K562 (cell line): ENCODE measurements at regions not wholly inside any gene's neighbourhood (a gene's known extent, or its start where the extent isn't known, plus 50 kb on each side); places are given as distances from the start of the nearest gene placed in this dataset.

Experiments used
- ATAC-seq: fragments of 200-7000 bp; cut with Tn5 transposase; 3 replicates; pipeline ENCODE4 v1.9.1; 2020; ENCODE audit warnings: moderate library complexity
- BruUV-seq: library from RNA; stranded (reverse); fragments of 400-500 nt; replicated peaks from 2 replicates; lab custom pipeline; 2021; lab: Mats Ljungman, UMichigan
- CTCF ChIA-PET: fragments of 300-600 bp; formaldehyde crosslinking; extraction: SDS; loops from one replicate; lab custom pipeline; 2021; ENCODE audit warnings: low intra/inter-chr PET ratio; lab: Yijun Ruan, JAX
- POLR2A ChIA-PET: fragments of 300-600, 350-650 bp; sonication (Branson Sonifier 250); formaldehyde crosslinking; extraction: SDS; loops from one replicate; lab custom pipeline; 2021; ENCODE audit warnings: antibody characterized with exemption, inconsistent platforms; lab: Yijun Ruan, JAX
- DNase-seq, 4 experiments: peaks; one replicate each; pipeline versions ENCODE4 v3.0.0 to v3.0.0-alpha.2; 2011 to 2018; ENCODE audit warnings: low spot score in 3 of 4, mixed read lengths in 3 of 4; ENCODE audit errors: extremely low read depth in 1 of 4
- FAIRE-seq: peaks from 2 replicates; lab custom pipeline; 2011; peaks lifted over from hg19 to GRCh38; lab: Jason Lieb, UNC
- H2AFZ ChIP-seq: 2 replicates; pipeline ENCODE4 v1.6.0; 2011; ENCODE audit warnings: low read depth, low read length, control low read depth, inconsistent platforms
- H3K27ac ChIP-seq: fragments of 200-600 bp; 3 replicates; pipeline ENCODE4 v1.8.0; 2011; ENCODE audit warnings: low read depth, mild to moderate bottlenecking, control low read depth, inconsistent platforms, low read length, moderate library complexity, mixed read lengths; ENCODE audit errors: extremely low read depth
- H3K27me3 ChIP-seq, 2 experiments: fragments of 300-600 bp in 1 of 2; 2 replicates in 1 of 2; 3 replicates in 1 of 2; pipeline versions ENCODE4 v1.6.0 to v1.8.0; 2011; ENCODE audit warnings: inconsistent platforms in 2 of 2, low read length in 2 of 2, mild to moderate bottlenecking in 1 of 2, mixed read lengths in 1 of 2, moderate library complexity in 1 of 2; ENCODE audit not compliant: control insufficient read depth in 2 of 2, insufficient read depth in 2 of 2
- H3K36me3 ChIP-seq: fragments of 300-600 bp; 3 replicates; pipeline ENCODE4 v1.8.0; 2011; ENCODE audit warnings: mild to moderate bottlenecking, low read length, inconsistent platforms; ENCODE audit not compliant: control insufficient read depth, insufficient read depth
- H3K4me1 ChIP-seq, 2 experiments: fragments of 200-600 bp in 1 of 2; replicated peaks in 1 of 2; 2 replicates in 1 of 2; 3 replicates in 1 of 2; pipeline versions ENCODE4 v1.5.1 to v1.8.0; 2011; ENCODE audit warnings: inconsistent platforms in 2 of 2, low read length in 2 of 2, mild to moderate bottlenecking in 1 of 2, mixed read lengths in 1 of 2, moderate library complexity in 1 of 2; ENCODE audit not compliant: control insufficient read depth in 2 of 2, insufficient read depth in 2 of 2
- H3K4me2 ChIP-seq: 2 replicates; pipeline ENCODE4 v1.6.1; 2011; ENCODE audit warnings: low read length, control low read depth, inconsistent platforms, mixed read lengths; ENCODE audit not compliant: insufficient read depth
- H3K4me3 ChIP-seq: fragments of 200-600 bp; sonication (generic), shearing (Covaris generic); 2 replicates; pipeline ENCODE4 v1.5.1; 2016; ENCODE audit warnings: control low read depth, inconsistent platforms
- H3K79me2 ChIP-seq: fragments of 200-600 bp; 3 replicates; pipeline ENCODE4 v1.8.0; 2011; ENCODE audit warnings: low read length, inconsistent platforms; ENCODE audit not compliant: control insufficient read depth, insufficient read depth
- H3K9ac ChIP-seq, 2 experiments: 2 replicates each; pipeline versions ENCODE4 v1.6.0 to v1.6.1; 2011; ENCODE audit warnings: low read depth in 2 of 2, low read length in 2 of 2, control low read depth in 1 of 2, inconsistent platforms in 1 of 2, mild to moderate bottlenecking in 1 of 2, mixed read lengths in 1 of 2; ENCODE audit not compliant: insufficient read depth in 1 of 2
- H3K9me1 ChIP-seq: one replicate; pipeline ENCODE4 v1.6.0; 2011; ENCODE audit warnings: inconsistent platforms, mild to moderate bottlenecking, low read length, moderate library complexity; ENCODE audit not compliant: control insufficient read depth, insufficient read depth
- H3K9me3 ChIP-seq: replicated peaks from 2 replicates; pipeline ENCODE4 v1.5.1; 2011; ENCODE audit warnings: low read depth, low read length, inconsistent platforms; ENCODE audit not compliant: control insufficient read depth, insufficient read depth
- H4K20me1 ChIP-seq: replicated peaks from 2 replicates; pipeline ENCODE4 v1.6.1; 2011; ENCODE audit warnings: low read length, inconsistent platforms, mixed read lengths; ENCODE audit not compliant: control insufficient read depth, insufficient read depth
- DACH1 ChIP-seq: fragments of 450-650 bp; IDR thresholded peaks from 2 replicates; pipeline ENCODE4 v1.6.1; 2018; ENCODE audit not compliant: partially characterized antibody
- FUS ChIP-seq: fragments of 200-400 bp; formaldehyde crosslinking; optimal IDR thresholded peaks from 2 replicates; pipeline ENCODE3; 2017; ENCODE audit warnings: low read depth, low read length
- MYBL2 ChIP-seq, 2 experiments: fragments of 450-650 bp in 1 of 2; sonication (generic) in 1 of 2; formaldehyde crosslinking in 1 of 2; IDR thresholded peaks; 2 replicates each; pipeline versions ENCODE4 v1.6.1 to v1.8.1; 2017 to 2022; ENCODE audit warnings: borderline replicate concordance in 1 of 2, inconsistent platforms in 1 of 2, low read depth in 1 of 2, mild to moderate bottlenecking in 1 of 2, missing genetic modification reagents in 1 of 2, moderate library complexity in 1 of 2
- PREB ChIP-seq: sonication (generic); formaldehyde crosslinking; IDR thresholded peaks from 2 replicates; pipeline ENCODE4 v1.8.1; 2023; ENCODE audit warnings: mild to moderate bottlenecking, missing genetic modification reagents
- ZBED1 ChIP-seq: IDR thresholded peaks from 2 replicates; pipeline ENCODE4 v1.6.1; 2014
- WGBS: fragments of 100-300 bp; shearing (Covaris generic); methylation state at CpG from one replicate; pipeline ENCODE4 v1.1.6; 2016; ENCODE audit warnings: low coverage, mixed read lengths; ENCODE audit not compliant: insufficient coverage; ENCODE audit errors: missing lambda C conversion rate; 5-methylcytosine and 5-hydroxymethylcytosine counted together
- in situ Hi-C: fragments of 300-500 bp; cut with MboI; formaldehyde crosslinking; loops from 4 replicates; pipeline ENCODE4 v1.15.0; 2018; ENCODE audit warnings: inconsistent platforms, mixed read lengths
- intact Hi-C: fragments of 100-400 bp; cut with micrococcal nuclease; formaldehyde crosslinking; loops from 2 replicates; pipeline ENCODE4 v1.14.2; 2022
- TF ChIP-seq, protein P1 (sequence below): fragments of 450-650 bp; IDR thresholded peaks from 2 replicates; pipeline ENCODE4 v1.6.1; 2016; ENCODE audit warnings: low read depth, mild to moderate bottlenecking, moderate library complexity

- TF ChIP-seq PREB (CRISPR knock-in tag) (no peak), ZBED1 (no peak), FUS (no peak)
These were observed 101.7 kb downstream of the ADAMTS15 start (continued) for GRCh38 chr11:130550150-130550549.

- POLR2A ChIA-PET = no interaction called here
- FAIRE-seq = no peak
These were observed 102.5 kb downstream of the ADAMTS15 start for GRCh38 chr11:130550984-130551383.

More at GRCh38 chr11:130550984-130551383, 102.5 kb downstream of the ADAMTS15 start:
- TF ChIP-seq, protein P1, sequence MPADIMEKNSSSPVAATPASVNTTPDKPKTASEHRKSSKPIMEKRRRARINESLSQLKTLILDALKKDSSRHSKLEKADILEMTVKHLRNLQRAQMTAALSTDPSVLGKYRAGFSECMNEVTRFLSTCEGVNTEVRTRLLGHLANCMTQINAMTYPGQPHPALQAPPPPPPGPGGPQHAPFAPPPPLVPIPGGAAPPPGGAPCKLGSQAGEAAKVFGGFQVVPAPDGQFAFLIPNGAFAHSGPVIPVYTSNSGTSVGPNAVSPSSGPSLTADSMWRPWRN = no peak
- no peak for TF ChIP-seq MYBL2 (IDR thresholded peaks at IDR 0.05; ENCODE audit: low read depth)
- TF ChIP-seq MYBL2 (CRISPR knock-in tag; IDR thresholded peaks at IDR 0.05; ENCODE audit: borderline replicate concordance) = no peak
- TF ChIP-seq DACH1 = no peak
- Histone ChIP-seq H3K27ac (no peak overlapping the region), H2AFZ (no peak overlapping the region), H3K9me3 (no peaks in the 10 kb centered on the region), H3K79me2 (no peaks in the 10 kb centered on the region), H3K4me2 (no peak overlapping the region), H3K4me1 (no peaks in the 10 kb centered on the region), H3K36me3 (no peaks in the 10 kb centered on the region), H3K27me3 (peaks cover 0 to 27% of the 10 kb centered on the region in 2 experiments; a peak in 3 of 5 replicates), H3K9ac (no peak overlapping the region), H3K9me1 (no peaks in the 10 kb centered on the region), H3K4me3 (no peak overlapping the region), H4K20me1 (no peaks in the 10 kb centered on the region)
- intact Hi-C loops (no loop called here), in situ Hi-C loops (no loop called here)
- ATAC-seq = no peak
- BruUV-seq = no TSS peak
- CTCF ChIA-PET = no interaction called here
- 0% methylated on average over 4 of the region's 4 CpGs for WGBS
- DNase-seq = no peak
